Lower lobe of right lung (tissue), 2 donors: ENCODE measurements at regions not wholly inside any gene's neighbourhood (a gene's known extent, or its start where the extent isn't known, plus 50 kb on each side); places are given as distances from the start of the nearest gene placed in this dataset.

Experiments
- ATAC-seq, 2 donors: fragments of 200-7000 bp; cut with Tn5 transposase; one replicate each; pipeline ENCODE4 v1.9.1; 2020 to 2022; ENCODE audit warnings: mild to moderate bottlenecking in 2 of 2, moderate library complexity in 2 of 2
- DNase-seq: peaks from one replicate; pipeline ENCODE4 v3.0.0-alpha.2; 2020
- H3K27ac ChIP-seq: fragments of 200-600 bp; one replicate; pipeline ENCODE4 v1.8.0; 2022
- H3K27me3 ChIP-seq: fragments of 200-600 bp; one replicate; pipeline ENCODE4 v1.8.0; 2022; ENCODE audit warnings: low read depth
- H3K36me3 ChIP-seq: fragments of 200-600 bp; one replicate; pipeline ENCODE4 v1.8.0; 2022; ENCODE audit warnings: mild to moderate bottlenecking
- H3K4me1 ChIP-seq: fragments of 200-600 bp; one replicate; pipeline ENCODE4 v1.8.0; 2022
- H3K4me3 ChIP-seq: fragments of 200-600 bp; one replicate; pipeline ENCODE4 v1.8.0; 2022; ENCODE audit warnings: mild to moderate bottlenecking
- H3K9me3 ChIP-seq: fragments of 200-600 bp; one replicate; pipeline ENCODE4 v1.8.0; 2022
- intact Hi-C: fragments of 100-400 bp; cut with DNase I; formaldehyde crosslinking; loops from one replicate; pipeline ENCODE4 v1.11.0; 2022
- TF ChIP-seq, protein P1 (sequence below): fragments of 200-600 bp; IDR thresholded peaks from one replicate; pipeline ENCODE4 v1.8.0; 2022; ENCODE audit warnings: antibody characterized with exemption, mild to moderate bottlenecking
- donor health status: DM: no; HTN: yes; CAD: no; lungs with severe emphysema.

DNA sequence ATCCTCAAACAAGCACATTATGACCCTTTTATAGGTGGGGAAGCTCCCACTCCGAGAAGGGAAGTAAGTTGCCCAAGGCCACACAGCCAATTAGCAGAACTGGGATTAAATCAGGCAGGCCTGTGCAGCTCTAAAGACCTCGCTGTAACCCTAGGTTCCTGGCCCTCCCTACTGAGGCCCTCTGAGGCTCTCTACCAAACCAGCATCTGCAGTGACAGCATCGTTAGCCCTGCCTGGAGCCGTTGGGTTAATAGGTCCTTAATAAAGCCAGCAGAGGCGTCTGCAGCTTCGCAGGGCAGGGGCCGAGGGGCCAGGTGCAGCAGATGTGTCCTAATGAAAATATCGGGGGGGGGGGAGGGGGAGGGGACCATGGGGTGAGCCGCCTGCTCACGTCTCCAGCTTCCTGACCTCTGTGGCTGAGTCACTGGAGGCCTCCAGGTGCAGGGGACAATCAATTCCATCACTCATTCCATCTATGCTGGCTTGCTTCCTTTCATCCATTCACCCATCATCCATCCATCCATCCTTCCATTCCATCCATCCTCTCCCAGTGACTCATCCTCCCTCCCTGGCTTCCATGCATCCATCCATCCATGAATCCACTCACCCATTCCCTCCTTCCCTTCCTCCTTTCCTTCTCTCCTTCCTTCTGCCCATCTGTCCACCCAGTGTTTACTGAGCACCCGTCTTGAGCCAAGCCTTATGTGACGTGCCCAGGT is 203.9 kb downstream of the C9orf50 start:
- Histone ChIP-seq H3K27ac (no peak overlapping the region), H3K4me3 (no peak overlapping the region), H3K36me3 (no peaks in the 10 kb centered on the region), H3K27me3 (no peaks in the 10 kb centered on the region), H3K4me1 (peaks cover 32% of the 10 kb centered on the region), H3K9me3 (no peaks in the 10 kb centered on the region)
- TF ChIP-seq, protein P1, sequence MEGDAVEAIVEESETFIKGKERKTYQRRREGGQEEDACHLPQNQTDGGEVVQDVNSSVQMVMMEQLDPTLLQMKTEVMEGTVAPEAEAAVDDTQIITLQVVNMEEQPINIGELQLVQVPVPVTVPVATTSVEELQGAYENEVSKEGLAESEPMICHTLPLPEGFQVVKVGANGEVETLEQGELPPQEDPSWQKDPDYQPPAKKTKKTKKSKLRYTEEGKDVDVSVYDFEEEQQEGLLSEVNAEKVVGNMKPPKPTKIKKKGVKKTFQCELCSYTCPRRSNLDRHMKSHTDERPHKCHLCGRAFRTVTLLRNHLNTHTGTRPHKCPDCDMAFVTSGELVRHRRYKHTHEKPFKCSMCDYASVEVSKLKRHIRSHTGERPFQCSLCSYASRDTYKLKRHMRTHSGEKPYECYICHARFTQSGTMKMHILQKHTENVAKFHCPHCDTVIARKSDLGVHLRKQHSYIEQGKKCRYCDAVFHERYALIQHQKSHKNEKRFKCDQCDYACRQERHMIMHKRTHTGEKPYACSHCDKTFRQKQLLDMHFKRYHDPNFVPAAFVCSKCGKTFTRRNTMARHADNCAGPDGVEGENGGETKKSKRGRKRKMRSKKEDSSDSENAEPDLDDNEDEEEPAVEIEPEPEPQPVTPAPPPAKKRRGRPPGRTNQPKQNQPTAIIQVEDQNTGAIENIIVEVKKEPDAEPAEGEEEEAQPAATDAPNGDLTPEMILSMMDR, result no peak
- ATAC-seq (no peak), DNase-seq (no peak)
- intact Hi-C loops, result no loop called here

DNA sequence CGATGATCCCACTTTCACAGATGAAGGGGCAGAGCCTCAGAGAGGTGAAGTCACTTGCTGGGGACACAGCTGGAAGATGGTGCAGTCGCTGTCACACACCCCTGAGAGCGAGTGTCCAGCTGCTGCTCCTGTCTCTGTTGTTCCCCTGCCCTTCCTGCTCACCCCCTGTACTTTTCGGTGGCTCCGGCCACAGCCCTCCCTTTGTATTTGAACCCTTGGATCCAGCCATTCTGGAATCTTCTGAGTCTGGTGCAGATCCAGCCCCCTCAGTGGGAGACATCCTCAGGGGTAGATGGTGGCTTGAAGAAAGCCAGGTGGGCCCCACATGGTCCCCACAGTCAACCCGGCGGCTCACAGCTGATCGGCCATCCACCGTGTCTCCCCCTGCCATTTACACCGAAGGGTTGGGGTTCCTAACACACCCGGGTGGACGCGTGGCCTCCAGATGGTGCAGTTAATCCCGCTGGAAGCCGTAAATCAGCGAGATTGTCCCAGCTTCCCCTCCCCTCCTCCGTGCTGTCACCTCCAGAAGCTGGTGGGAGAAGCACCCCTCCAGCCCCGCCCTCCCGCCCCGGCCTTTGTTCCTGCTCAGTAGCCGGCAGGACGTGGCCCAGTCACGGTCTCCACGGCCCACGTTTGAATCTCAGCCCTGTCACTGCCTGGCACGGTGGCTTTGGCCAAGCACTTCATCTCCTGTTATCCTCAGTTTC is 204.8 kb downstream of the C9orf50 start:
- H3K27ac ChIP-seq, result no peak overlapping the region
- TF ChIP-seq, protein P1, result no peak
- DNase-seq, result no peak

DNA sequence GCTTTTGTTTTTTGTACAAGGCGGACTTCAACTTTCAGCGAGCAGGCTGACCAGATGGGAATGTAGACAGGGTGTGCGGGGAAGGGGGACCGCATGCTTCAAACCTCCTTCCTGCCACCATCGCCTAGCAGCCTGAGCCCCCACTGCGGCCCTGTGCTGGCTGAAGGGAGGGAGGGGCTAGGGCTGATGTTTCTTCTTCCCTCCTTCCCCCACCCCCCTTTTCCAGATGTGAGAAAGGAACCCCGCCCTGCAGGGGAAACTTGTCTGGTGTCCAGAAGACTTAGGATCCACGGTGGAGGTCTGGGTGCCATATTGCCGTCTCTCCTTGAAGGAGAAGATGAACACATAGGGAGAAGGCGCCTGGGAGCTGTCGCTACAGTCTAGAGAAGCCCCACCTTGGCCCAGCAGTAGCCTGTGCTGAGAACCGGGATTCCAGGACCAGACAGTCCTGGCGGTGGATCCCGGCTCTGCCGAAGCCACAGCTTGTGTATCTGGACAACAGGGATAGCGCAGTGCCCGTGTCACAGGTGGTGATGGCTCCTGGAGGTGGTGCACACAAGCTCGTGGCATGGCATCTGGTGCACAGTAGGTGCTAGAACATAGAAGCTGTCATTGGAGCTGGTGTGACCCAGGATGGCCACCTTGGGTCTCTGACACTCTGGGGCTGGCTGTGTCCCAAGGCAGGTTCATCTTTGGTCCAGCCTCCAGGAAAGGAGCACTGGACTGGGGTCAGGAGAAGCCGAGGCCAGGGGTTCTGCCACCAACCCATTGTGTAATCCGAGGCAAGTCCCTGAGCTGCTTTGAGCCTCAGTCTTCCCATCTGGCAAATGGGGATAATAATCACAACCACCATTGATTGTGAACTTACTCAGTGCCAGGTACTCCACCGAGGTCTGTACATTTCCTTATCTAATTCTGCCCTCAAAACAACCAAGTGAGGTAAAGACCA is 205.6 kb downstream of the C9orf50 start:
- intact Hi-C loops, result no loop called here
- ATAC-seq (no peak), DNase-seq (no peak)
- Histone ChIP-seq H3K27ac (peak overlapping the region; percentile 99), H3K27me3 (no peaks in the 10 kb centered on the region), H3K36me3 (no peaks in the 10 kb centered on the region), H3K4me1 (peaks cover 32% of the 10 kb centered on the region), H3K4me3 (no peak overlapping the region), H3K9me3 (no peaks in the 10 kb centered on the region)
- TF ChIP-seq, protein P1, result no peak

More for the DNA sequence above, 204.8 kb downstream of the C9orf50 start:
- Histone ChIP-seq H3K27me3 (no peaks in the 10 kb centered on the region), H3K9me3 (no peaks in the 10 kb centered on the region), H3K36me3 (no peaks in the 10 kb centered on the region), H3K4me3 (no peak overlapping the region), H3K4me1 (peaks cover 32% of the 10 kb centered on the region)
- intact Hi-C loops, result no loop called here
- no peak for ATAC-seq

DNA sequence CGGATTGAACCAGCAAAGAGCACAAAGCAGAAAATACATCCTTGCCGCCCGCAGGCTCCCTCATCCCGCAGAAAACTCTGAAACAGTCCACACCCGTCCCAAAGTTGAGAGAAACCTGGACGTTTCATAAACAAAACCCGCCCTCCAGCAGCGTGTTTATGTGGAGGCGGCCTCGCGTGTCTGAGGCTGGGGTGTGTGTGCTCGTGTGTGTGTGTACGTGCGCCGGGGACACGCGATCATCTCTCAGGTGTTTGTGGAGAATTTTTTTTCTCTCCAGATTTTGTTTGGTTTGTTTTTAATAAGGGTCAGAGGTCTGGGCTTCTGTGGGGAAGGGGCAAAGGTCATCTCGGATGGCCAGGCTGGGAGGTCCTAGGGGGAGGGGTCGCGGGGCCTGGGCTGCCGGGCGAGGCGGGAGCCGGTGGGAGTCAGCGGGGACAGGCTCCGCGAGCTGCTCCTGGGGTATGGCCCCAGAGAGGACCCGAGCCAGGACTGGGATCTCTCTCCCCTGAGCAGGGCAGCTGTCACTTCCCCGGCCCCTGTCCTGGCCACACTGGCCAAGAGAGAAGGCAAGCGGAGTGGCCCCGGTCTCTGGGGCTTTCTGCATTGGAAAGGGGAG is 206.4 kb downstream of the C9orf50 start:
- DNase-seq (peak; percentile 61), ATAC-seq (peak; percentile 12 to 16)
- intact Hi-C loops, result no loop called here
- Histone ChIP-seq H3K4me1 (peaks cover 32% of the 10 kb centered on the region), H3K27ac (peak overlapping the region; percentile 99), H3K9me3 (no peaks in the 10 kb centered on the region), H3K27me3 (no peaks in the 10 kb centered on the region), H3K4me3 (peak overlapping the region; percentile 68), H3K36me3 (no peaks in the 10 kb centered on the region)
- TF ChIP-seq, protein P1, result no peak
